ENCODE measurements at regions not wholly inside any gene's neighbourhood (a gene's known extent, or its start where the extent isn't known, plus 50 kb on each side); places are given as distances from the start of the nearest gene placed in this dataset.

GRCh38 chr13:44063467-44063866 lies 183.8 kb downstream of the LACC1 start:
- TF ChIP-seq, protein P1, sequence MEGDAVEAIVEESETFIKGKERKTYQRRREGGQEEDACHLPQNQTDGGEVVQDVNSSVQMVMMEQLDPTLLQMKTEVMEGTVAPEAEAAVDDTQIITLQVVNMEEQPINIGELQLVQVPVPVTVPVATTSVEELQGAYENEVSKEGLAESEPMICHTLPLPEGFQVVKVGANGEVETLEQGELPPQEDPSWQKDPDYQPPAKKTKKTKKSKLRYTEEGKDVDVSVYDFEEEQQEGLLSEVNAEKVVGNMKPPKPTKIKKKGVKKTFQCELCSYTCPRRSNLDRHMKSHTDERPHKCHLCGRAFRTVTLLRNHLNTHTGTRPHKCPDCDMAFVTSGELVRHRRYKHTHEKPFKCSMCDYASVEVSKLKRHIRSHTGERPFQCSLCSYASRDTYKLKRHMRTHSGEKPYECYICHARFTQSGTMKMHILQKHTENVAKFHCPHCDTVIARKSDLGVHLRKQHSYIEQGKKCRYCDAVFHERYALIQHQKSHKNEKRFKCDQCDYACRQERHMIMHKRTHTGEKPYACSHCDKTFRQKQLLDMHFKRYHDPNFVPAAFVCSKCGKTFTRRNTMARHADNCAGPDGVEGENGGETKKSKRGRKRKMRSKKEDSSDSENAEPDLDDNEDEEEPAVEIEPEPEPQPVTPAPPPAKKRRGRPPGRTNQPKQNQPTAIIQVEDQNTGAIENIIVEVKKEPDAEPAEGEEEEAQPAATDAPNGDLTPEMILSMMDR (conservative IDR thresholded peaks at IDR 0.05 in 1 of 2, IDR thresholded peaks at IDR 0.05 in 1 of 2; ENCODE audit: extremely low read depth in 1 of 2, insufficient read depth in 1 of 2, low read depth in 1 of 2, low read length in 2 of 2): no peak
- no peak for TF ChIP-seq EZH2 (IDR thresholded peaks at IDR 0.05; ENCODE audit: borderline replicate concordance, low read length)

Data from mammary epithelial cell (primary cell).